Right lung (tissue), 2 donors: ENCODE measurements at regions not wholly inside any gene's neighbourhood (a gene's known extent, or its start where the extent isn't known, plus 50 kb on each side); places are given as distances from the start of the nearest gene placed in this dataset.
"Not testable (repeated sequence)": the region's sequence is repeated elsewhere in the genome, so short reads cannot be mapped to it uniquely, and the experiment has no call there.

Source experiments
- DNase-seq, 2 donors: peaks; one replicate each; pipeline ENCODE4 v3.0.0-alpha.2; 2013

DNA sequence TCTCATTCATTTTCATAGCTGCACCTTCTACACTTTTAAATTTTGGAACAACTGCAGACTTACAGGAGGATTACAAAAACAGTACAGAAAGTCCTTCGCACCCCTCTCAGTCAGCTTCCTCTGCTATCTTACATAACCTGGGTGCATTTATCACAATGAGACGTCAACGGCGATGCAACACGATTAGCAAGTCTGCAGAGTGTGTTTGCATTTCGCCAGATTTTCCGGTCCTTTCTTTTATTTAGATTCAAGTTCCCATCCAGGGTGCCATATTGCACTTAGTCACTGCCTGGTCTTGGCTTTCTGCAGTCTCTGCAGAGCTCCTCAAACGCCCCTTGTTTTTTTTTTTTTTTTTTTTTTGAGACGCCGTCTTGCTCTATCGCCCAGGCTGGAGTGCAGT is 85.9 kb downstream of the ASMT start:
- DNase-seq, result no peak

- DNase-seq, result not testable (repeated sequence)
These were observed 86.6 kb downstream of the ASMT start for GRCh38 chrX:1701396-1701901.

- DNase-seq, result not testable (repeated sequence)
These were observed 87.3 kb downstream of the ASMT start for GRCh38 chrX:1702142-1702541.

GRCh38 chrX:1702557-1702956 is 87.7 kb downstream of the ASMT start:
- not testable (repeated sequence) for DNase-seq

DNA sequence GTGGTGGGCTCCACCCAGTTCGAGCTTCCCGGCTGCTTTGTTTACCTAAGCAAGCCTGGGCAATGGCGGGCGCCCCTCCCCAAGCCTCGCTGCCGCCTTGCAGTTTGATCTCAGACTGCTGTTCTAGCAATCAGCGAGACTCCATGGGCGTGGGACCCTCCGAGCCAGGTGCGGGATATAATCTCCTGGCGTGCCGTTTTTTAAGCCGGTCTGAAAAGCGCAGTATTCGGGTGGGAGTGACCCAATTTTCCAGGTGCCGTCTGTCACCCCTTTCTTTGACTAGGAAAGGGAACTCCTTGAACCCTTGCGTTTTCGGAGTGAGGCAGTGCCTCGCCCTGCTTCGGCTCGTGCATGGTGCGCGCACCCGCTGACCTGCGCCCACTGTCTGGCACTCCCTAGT is 94.4 kb downstream of the ASMT start:
- not testable (repeated sequence) for DNase-seq

- no peak for DNase-seq
These were observed 98.4 kb downstream of the ASMT start for GRCh38 chrX:1713296-1713695.

DNA sequence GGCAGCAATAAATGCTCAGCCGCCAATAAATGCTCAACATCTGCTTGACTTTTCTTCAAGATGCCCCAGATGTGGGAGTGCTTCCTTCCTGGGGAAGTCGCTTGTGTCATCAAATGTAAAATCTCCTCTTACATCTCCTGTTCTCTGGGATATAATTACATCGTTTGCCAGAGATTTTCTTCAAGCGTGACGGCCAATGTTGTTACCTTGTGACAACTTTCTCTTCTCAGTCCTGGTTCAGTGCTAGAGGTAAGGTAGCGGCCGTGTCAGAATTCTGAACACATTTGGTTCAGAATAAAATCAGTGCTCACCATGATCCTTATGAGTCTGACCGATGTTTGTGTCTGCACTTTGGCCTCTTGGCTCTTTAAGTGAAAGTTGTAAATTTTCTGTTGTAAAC is 102.5 kb downstream of the ASMT start:
- DNase-seq, result no peak

GRCh38 chrX:1719270-1719669 is 104.4 kb downstream of the ASMT start:
- DNase-seq, result no peak

DNA sequence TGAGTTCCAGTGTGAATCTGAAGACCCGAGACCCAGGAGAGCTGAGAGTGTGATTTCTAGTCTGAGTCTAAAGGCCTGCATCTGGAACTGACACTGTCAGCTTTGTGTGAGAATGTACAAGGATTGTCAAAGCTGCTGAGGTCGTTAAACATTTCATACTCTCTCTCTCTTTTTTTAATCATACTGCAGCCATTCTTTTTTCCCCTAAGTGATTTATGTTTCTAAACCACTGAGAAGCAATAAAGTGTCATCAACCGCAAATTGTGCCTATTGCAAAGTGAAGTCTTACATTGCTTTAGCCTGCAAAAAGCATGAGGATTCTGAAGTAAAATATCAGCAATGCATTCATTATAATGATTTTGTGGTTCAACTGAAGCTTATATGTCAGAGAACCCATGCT is 106.0 kb downstream of the ASMT start:
- no peak for DNase-seq

- no peak for DNase-seq
These were observed 110.6 kb downstream of the ASMT start for GRCh38 chrX:1725472-1725871.

- DNase-seq, result no peak
These were observed 112.7 kb downstream of the ASMT start for GRCh38 chrX:1727531-1728027.

GRCh38 chrX:1734806-1735205 is 119.9 kb downstream of the ASMT start:
- DNase-seq, result no peak

DNA sequence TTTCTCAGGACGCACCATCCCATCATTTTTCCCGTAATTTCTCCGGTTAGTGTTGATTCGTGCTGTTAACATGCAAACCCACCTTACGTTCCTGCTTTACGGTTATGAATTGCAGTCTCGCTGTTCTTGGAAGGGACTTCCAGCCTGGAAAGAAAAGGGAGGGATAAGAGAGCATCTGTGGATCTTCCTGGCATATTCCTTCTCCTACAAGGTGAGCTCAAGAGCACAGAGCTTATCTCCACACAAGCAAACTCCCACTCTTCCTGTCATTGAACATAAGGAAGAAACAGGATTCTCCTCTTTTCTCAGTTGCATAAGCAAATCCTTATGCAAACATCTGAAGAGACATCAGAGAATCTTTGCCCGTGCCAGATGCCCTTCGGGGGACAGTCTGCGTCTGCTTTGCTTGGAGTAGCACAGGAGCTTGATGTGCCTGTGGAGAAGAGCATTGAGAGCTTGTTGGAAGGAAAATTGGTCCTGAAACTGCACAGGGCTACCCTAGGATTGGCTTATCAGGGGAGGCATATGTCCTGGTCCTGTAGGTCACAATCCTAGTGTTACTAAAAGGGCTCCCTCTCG is 127.0 kb downstream of the ASMT start:
- DNase-seq, result no peak

DNA sequence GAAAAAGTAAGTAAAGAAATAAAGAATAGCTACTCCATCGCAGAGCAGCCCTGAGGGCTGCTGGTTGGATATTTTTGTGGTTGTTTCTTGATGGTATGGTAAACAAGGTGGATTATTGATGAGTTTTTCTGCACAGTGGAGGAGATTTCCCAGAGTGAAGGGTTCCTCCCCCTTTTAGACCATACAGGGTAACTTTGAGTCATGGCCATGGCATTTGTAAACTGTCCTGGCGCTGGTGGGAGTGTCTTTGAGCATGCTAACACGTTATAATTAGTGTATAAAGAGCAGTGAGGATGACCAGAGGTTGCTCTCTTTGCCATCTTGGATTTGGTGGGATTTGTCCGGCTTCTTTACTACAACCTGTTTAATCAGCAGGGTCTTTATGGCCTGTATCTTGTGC is 128.2 kb downstream of the ASMT start:
- no peak for DNase-seq

- DNase-seq, result peak in 1 of 2 donors; percentile 2
These were observed 128.8 kb downstream of the ASMT start for GRCh38 chrX:1743663-1744062.

DNA sequence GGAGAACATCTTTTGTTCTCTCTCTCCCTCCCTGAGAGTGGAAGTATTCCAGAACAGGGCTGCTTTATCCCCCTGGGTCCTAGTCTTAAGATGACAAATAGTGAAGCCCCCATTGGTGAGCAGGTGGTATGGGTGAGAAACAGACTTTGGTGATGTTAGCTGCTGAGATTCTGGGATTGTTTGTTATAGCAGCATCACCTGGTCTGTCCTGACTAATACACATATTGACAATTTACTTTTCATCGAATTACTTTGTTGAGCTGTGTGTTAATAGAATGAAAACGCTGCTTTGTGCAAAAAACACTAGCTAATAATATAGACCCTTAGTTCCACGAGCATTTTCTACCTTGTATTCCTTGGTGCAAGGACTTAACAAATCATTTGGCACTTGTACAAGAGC is 133.5 kb downstream of the ASMT start:
- DNase-seq, result no peak

- no peak for DNase-seq
These were observed 134.6 kb downstream of the ASMT start for GRCh38 chrX:1749499-1749898.

- no peak for DNase-seq
These were observed 135.4 kb downstream of the ASMT start for GRCh38 chrX:1750267-1750666.

GRCh38 chrX:1751781-1752180 is 136.9 kb downstream of the ASMT start:
- DNase-seq, result no peak

DNA sequence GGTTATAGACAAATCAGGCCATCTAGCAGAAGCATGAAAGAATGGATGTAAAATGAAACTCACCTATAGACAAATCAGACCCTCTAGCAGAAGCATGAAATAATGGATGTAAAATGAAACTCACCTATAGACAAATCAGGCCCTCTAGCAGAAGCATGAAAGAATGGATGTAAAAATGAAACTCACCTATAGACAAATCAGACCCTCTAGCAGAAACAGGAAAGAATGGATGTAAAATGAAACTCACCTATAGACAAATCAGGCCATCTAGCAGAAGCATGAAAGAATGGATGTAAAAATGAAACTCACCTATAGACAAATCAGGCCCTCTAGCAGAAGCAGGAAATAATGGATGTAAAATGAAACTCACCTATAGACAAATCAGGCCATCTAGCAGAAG is 137.9 kb downstream of the ASMT start:
- not testable (repeated sequence) for DNase-seq

DNA sequence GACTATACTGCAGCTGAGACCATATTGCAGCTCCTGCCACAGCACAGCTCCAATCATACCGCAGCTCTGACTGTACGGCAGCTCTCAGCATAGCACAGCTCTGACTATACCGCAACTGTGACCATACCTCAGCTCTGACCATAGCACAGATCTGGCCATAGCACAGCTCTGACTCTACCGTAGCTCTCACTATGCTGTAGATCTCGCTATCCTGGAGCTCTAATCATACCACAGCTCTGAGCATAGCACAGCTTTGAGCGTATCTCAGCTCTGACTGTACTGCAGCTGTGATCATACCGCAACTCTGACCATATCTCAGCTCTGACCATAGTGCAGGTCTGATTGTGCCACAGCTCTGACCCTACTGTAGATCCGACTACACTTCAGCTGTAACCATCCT is 139.2 kb downstream of the ASMT start:
- DNase-seq, result no peak

DNA sequence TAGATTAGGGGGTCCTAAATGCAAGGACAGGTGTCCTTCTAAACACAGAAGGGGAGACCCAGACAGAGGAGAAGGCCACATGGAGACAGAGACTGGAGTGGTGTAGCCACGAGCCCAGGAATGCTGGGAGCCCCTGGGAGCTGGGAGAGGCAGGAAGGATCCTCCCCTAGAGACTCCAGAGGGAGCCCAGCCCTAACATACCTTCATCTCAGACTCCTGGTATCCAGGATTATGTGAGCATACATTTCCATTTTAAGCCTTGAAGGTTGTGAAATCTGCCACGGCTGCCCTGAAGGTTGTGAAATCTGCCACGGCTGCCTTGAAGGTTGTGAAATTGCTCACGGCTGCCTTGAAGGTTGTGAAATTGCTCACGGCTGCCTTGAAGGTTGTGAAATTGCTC is 148.4 kb downstream of the ASMT start:
- no peak for DNase-seq

DNA sequence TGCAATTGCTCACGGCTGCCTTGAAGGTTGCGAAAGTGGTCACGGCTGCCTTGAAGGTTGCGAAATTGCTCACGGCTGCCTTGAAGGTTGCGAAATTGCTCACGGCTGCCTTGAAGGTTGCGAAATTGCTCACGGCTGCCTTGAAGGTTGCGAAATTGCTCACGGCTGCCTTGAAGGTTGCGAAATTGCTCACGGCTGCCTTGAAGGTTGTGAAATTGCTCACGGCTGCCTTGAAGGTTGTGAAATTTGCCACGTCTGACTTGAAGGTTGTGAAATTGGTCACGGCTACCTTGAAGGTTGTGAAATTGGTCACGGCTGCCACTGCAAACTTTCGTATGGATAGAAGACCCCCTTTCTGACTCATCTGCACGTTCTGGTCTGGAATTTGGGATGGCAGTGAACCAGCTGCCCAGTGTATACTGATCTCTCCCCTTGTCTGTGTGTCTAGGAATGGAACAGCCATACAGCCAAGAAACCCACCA is 150.1 kb downstream of the ASMT start:
- not testable (repeated sequence) for DNase-seq

DNA sequence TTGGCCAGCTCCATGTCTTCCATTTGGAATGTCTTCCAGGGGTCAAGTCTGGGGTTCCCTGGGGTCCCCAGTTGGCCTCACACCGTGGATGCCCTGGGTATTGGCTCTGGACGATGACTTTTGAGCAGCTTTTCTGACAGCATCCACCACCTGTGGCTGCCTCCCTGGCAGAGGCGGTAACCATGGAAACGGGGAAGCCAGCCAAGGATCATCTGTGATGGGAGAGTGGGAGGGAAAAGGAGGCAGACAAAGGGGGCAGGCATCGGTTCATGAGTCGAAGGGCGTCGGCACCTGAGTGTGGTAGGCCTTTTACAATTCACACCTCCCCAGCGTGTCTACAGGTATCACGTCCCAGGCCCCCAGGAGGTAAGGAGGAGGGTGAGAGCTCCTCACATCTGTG is 152.2 kb downstream of the ASMT start:
- no peak for DNase-seq
